ENCODE measurements at regions not wholly inside any gene's neighbourhood (a gene's known extent, or its start where the extent isn't known, plus 50 kb on each side); places are given as distances from the start of the nearest gene placed in this dataset.

DNA sequence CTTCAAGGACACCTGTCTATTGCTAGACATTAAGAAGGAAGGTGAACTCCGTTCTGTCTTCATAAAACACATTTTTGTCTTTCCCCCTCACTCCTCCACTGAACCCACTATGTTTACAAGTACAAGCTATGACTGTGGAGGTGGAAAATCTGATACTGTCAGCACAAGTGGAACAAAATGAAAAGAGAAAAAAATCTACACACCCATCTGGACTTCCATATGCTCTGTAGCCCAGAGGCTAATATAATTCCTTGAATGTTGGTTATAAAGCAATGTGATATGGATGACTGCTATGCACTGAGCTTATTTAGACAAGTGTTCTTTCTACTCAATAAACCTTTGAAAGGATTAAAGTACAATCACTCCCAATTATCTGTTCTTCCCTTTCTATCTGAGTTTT is 713.5 kb downstream of the DIAPH3 start:
- H3K9ac ChIP-seq (ENCODE audit: insufficient read depth, low read depth, low read length), result no peak overlapping the region
- TF ChIP-seq ZNF160 (CRISPR knock-in tag; IDR thresholded peaks at IDR 0.05) (no peak), EZH2 (conservative IDR thresholded peaks at IDR 0.05; ENCODE audit: low read depth, low read length) (no peak), HHEX (CRISPR knock-in tag; IDR thresholded peaks at IDR 0.05) (no peak)
- H4K20me1 ChIP-seq (ENCODE audit: insufficient read depth, low read length), result no peaks in the 10 kb centered on the region
- no peaks in the 10 kb centered on the region for H3K9me3 ChIP-seq (ENCODE audit: low read length)
- H3K27ac ChIP-seq (ENCODE audit: extremely low read length, insufficient read depth, low read length), result no peak overlapping the region
- H3K4me1 ChIP-seq (ENCODE audit: insufficient read depth, low read length), result peaks cover 8% of the 10 kb centered on the region; the same call in 1 of the 2 replicates
- CTCF ChIA-PET (ENCODE audit: low intra/inter-chr PET ratio, low total read pairs), result no interaction called here
- no peak for DNase-seq (ENCODE audit: low spot score)
- H3K4me3 ChIP-seq (replicated peaks in 1 of 3; ENCODE audit: insufficient read depth in 1 of 3, low read depth in 2 of 3, low read length in 3 of 3), result no peak overlapping the region
- no peaks in the 10 kb centered on the region for H3K27me3 ChIP-seq (ENCODE audit: control insufficient read depth in 1 of 2, insufficient read depth in 2 of 2, low read length in 2 of 2)
- POLR2A ChIA-PET, result no interaction called here
- no TSS peak for BruUV-seq (replicated peaks)
- no peak for ATAC-seq
- H2AFZ ChIP-seq (ENCODE audit: low read length), result no peak overlapping the region
- no peak for FAIRE-seq
- no peak overlapping the region for H3K4me2 ChIP-seq (ENCODE audit: low read depth, low read length)
- intact Hi-C loops (cut with micrococcal nuclease; ENCODE audit: unreplicated experiment) (no loop called here), in situ Hi-C loops (cut with HindIII; ENCODE audit: extremely low pct_ligation_motif_present, low pct_unique_long_range_greater_than_20kb) (no loop called here)
- 0% methylated on average over 1 of the region's 1 CpG for WGBS (ENCODE audit: low lambda C conversion rate)
- H3K79me2 ChIP-seq (ENCODE audit: insufficient read depth, low read length), result no peaks in the 10 kb centered on the region
- H3K36me3 ChIP-seq (replicated peaks in 1 of 2; ENCODE audit: control insufficient read depth in 1 of 2, insufficient read depth in 2 of 2, low read length in 2 of 2), result no peaks in the 10 kb centered on the region

DNA sequence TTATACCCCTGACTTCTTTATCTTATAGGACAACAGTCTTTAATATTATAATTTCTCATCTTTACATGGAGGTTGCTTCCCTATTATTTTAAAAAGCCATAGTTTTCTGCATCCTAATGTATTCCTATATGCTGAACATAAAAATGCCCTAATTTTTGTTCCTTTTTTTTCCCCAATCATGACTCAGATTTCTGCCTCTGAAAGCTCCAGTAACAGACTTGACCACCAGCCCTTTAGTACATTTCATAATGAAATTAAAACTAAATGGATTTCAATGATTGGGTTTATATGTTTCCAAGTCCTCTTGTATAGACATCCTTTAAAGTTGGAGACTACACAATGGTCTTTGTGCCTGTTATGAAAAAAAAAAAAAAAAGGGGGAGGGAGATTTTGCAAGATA is 712.5 kb downstream of the DIAPH3 start:
- Histone ChIP-seq H3K27me3 (ENCODE audit: control insufficient read depth in 1 of 2, insufficient read depth in 2 of 2, low read length in 2 of 2) (no peaks in the 10 kb centered on the region), H3K4me1 (ENCODE audit: insufficient read depth, low read length) (peaks cover 8% of the 10 kb centered on the region; the same call in 1 of the 2 replicates), H3K4me2 (ENCODE audit: low read depth, low read length) (no peak overlapping the region), H3K79me2 (ENCODE audit: insufficient read depth, low read length) (no peaks in the 10 kb centered on the region), H2AFZ (ENCODE audit: low read length) (no peak overlapping the region), H3K9ac (ENCODE audit: insufficient read depth, low read depth, low read length) (no peak overlapping the region), H3K36me3 (replicated peaks in 1 of 2; ENCODE audit: control insufficient read depth in 1 of 2, insufficient read depth in 2 of 2, low read length in 2 of 2) (no peaks in the 10 kb centered on the region), H3K4me3 (replicated peaks in 1 of 3; ENCODE audit: insufficient read depth in 1 of 3, low read depth in 2 of 3, low read length in 3 of 3) (no peak overlapping the region), H4K20me1 (ENCODE audit: insufficient read depth, low read length) (no peaks in the 10 kb centered on the region), H3K9me3 (ENCODE audit: low read length) (no peaks in the 10 kb centered on the region), H3K27ac (ENCODE audit: extremely low read length, insufficient read depth, low read length) (no peak overlapping the region)
- ATAC-seq (no peak), FAIRE-seq (no peak), DNase-seq (ENCODE audit: low spot score) (no peak)
- in situ Hi-C loops (cut with HindIII; ENCODE audit: extremely low pct_ligation_motif_present, low pct_unique_long_range_greater_than_20kb) (no loop called here), intact Hi-C loops (cut with micrococcal nuclease; ENCODE audit: unreplicated experiment) (no loop called here)
- CTCF ChIA-PET (ENCODE audit: low intra/inter-chr PET ratio, low total read pairs), result no interaction called here
- POLR2A ChIA-PET, result no interaction called here
- BruUV-seq (replicated peaks), result no TSS peak
- no peak for TF ChIP-seq KLF9 (CRISPR knock-in tag; IDR thresholded peaks at IDR 0.05; ENCODE audit: low read depth)
- TF ChIP-seq, protein P1, sequence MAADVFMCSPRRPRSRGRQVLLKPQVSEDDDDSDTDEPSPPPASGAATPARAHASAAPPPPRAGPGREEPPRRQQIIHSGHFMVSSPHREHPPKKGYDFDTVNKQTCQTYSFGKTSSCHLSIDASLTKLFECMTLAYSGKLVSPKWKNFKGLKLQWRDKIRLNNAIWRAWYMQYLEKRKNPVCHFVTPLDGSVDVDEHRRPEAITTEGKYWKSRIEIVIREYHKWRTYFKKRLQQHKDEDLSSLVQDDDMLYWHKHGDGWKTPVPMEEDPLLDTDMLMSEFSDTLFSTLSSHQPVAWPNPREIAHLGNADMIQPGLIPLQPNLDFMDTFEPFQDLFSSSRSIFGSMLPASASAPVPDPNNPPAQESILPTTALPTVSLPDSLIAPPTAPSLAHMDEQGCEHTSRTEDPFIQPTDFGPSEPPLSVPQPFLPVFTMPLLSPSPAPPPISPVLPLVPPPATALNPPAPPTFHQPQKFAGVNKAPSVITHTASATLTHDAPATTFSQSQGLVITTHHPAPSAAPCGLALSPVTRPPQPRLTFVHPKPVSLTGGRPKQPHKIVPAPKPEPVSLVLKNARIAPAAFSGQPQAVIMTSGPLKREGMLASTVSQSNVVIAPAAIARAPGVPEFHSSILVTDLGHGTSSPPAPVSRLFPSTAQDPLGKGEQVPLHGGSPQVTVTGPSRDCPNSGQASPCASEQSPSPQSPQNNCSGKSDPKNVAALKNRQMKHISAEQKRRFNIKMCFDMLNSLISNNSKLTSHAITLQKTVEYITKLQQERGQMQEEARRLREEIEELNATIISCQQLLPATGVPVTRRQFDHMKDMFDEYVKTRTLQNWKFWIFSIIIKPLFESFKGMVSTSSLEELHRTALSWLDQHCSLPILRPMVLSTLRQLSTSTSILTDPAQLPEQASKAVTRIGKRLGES (CRISPR knock-in tag; IDR thresholded peaks at IDR 0.05; ENCODE audit: borderline replicate concordance), result no peak
- TF ChIP-seq KAT7 (CRISPR knock-in tag; IDR thresholded peaks at IDR 0.05; ENCODE audit: borderline replicate concordance), result no peak
- no peak for TF ChIP-seq ZNF432 (CRISPR knock-in tag; IDR thresholded peaks at IDR 0.05; ENCODE audit: borderline replicate concordance)
- TF ChIP-seq, protein P2, sequence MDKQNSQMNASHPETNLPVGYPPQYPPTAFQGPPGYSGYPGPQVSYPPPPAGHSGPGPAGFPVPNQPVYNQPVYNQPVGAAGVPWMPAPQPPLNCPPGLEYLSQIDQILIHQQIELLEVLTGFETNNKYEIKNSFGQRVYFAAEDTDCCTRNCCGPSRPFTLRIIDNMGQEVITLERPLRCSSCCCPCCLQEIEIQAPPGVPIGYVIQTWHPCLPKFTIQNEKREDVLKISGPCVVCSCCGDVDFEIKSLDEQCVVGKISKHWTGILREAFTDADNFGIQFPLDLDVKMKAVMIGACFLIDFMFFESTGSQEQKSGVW (CRISPR knock-in tag; IDR thresholded peaks at IDR 0.05; ENCODE audit: borderline replicate concordance), result no peak
- no peak for TF ChIP-seq GABPB1 (CRISPR knock-in tag; IDR thresholded peaks at IDR 0.05)
- TF ChIP-seq, protein P3, sequence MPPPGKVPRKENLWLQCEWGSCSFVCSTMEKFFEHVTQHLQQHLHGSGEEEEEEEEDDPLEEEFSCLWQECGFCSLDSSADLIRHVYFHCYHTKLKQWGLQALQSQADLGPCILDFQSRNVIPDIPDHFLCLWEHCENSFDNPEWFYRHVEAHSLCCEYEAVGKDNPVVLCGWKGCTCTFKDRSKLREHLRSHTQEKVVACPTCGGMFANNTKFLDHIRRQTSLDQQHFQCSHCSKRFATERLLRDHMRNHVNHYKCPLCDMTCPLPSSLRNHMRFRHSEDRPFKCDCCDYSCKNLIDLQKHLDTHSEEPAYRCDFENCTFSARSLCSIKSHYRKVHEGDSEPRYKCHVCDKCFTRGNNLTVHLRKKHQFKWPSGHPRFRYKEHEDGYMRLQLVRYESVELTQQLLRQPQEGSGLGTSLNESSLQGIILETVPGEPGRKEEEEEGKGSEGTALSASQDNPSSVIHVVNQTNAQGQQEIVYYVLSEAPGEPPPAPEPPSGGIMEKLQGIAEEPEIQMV (CRISPR knock-in tag; IDR thresholded peaks at IDR 0.05; ENCODE audit: low read depth), result no peak
- TF ChIP-seq ZNF101 (CRISPR knock-in tag; IDR thresholded peaks at IDR 0.05; ENCODE audit: borderline replicate concordance, low read depth), result no peak
- TF ChIP-seq ZBTB8A (CRISPR knock-in tag; IDR thresholded peaks at IDR 0.05; ENCODE audit: borderline replicate concordance, low read depth), result no peak
- TF ChIP-seq ADNP (CRISPR knock-in tag; IDR thresholded peaks at IDR 0.05), result no peak
- no peak for TF ChIP-seq ZNF44 (CRISPR knock-in tag; IDR thresholded peaks at IDR 0.05)
- TF ChIP-seq KLF12 (CRISPR knock-in tag; IDR thresholded peaks at IDR 0.05; ENCODE audit: borderline replicate concordance), result no peak
- no peak for TF ChIP-seq NFKB2 (CRISPR knock-in tag; IDR thresholded peaks at IDR 0.05; ENCODE audit: borderline replicate concordance)

Data from HepG2 (cell line).